T47D (cell line): ENCODE measurements at regions not wholly inside any gene's neighbourhood (a gene's known extent, or its start where the extent isn't known, plus 50 kb on each side); places are given as distances from the start of the nearest gene placed in this dataset.

Source experiments
- DNase-seq, 2 experiments: peaks; one replicate each; pipeline versions ENCODE4 v3.0.0 to v3.0.0-alpha.2; 2011 to 2012; ENCODE audit warnings: low read depth in 1 of 2, low spot score in 1 of 2
- JUND ChIP-seq: IDR thresholded peaks from 2 replicates; pipeline ENCODE4 v1.6.1; 2012; ENCODE audit warnings: low read depth
- in situ Hi-C: cut with HindIII; loops from 2 replicates; pipeline ENCODE4 v1.10.0; 2016; ENCODE audit warnings: low sequenced_read_pairs, low pct_unique_long_range_greater_than_20kb

GRCh38 chr2:136534811-136535210, 230.5 kb upstream of the THSD7B start:
- in situ Hi-C loops: no loop called here

GRCh38 chr2:136532171-136532570, 233.2 kb upstream of the THSD7B start:
- no peak for TF ChIP-seq JUND
- DNase-seq: no peak
- in situ Hi-C loops: no loop called here

More at GRCh38 chr2:136534811-136535210, 230.5 kb upstream of the THSD7B start:
- no peak for DNase-seq
- no peak for TF ChIP-seq JUND

- TF ChIP-seq JUND: no peak
- DNase-seq: no peak
- in situ Hi-C loops: no loop called here
These were observed 233.6 kb upstream of the THSD7B start for GRCh38 chr2:136531731-136532130.

GRCh38 chr2:136530146-136530545, 235.2 kb upstream of the THSD7B start:
- peak in 1 of 2 experiments; percentile 14 for DNase-seq
- TF ChIP-seq JUND: no peak
- in situ Hi-C loops: no loop called here

GRCh38 chr2:136527560-136527959, 237.8 kb upstream of the THSD7B start:
- in situ Hi-C loops: no loop called here
- TF ChIP-seq JUND: no peak
- peak; percentile 4 to 65 for DNase-seq

- no peak for TF ChIP-seq JUND
- no peak for DNase-seq
- in situ Hi-C loops: no loop called here
These were observed 242.6 kb upstream of the THSD7B start for GRCh38 chr2:136522724-136523123.

- in situ Hi-C loops: no loop called here
- no peak for DNase-seq
- TF ChIP-seq JUND: no peak
These were observed 247.6 kb upstream of the THSD7B start for GRCh38 chr2:136517716-136518115.

- no peak for DNase-seq
- TF ChIP-seq JUND: no peak
These were observed 255.1 kb upstream of the THSD7B start for GRCh38 chr2:136510244-136510643.

GRCh38 chr2:136505462-136505861, 259.9 kb upstream of the THSD7B start:
- no peak for DNase-seq
- no peak for TF ChIP-seq JUND
- in situ Hi-C loops: no loop called here

More at GRCh38 chr2:136510244-136510643, 255.1 kb upstream of the THSD7B start:
- in situ Hi-C loops: no loop called here

- no peak for DNase-seq
- in situ Hi-C loops: no loop called here
- no peak for TF ChIP-seq JUND
These were observed 262.7 kb upstream of the THSD7B start for GRCh38 chr2:136502660-136503059.

- in situ Hi-C loops: no loop called here
- DNase-seq: no peak
- no peak for TF ChIP-seq JUND
These were observed 267.6 kb upstream of the THSD7B start for GRCh38 chr2:136497709-136498108.

- in situ Hi-C loops: no loop called here
- no peak for TF ChIP-seq JUND
- DNase-seq: no peak
These were observed 268.4 kb upstream of the THSD7B start for GRCh38 chr2:136496966-136497365.

GRCh38 chr2:136495636-136496035, 269.7 kb upstream of the THSD7B start:
- DNase-seq: no peak
- no peak for TF ChIP-seq JUND
- in situ Hi-C loops: no loop called here

- TF ChIP-seq JUND: no peak
- DNase-seq: no peak
- in situ Hi-C loops: no loop called here
These were observed 272.4 kb upstream of the THSD7B start for GRCh38 chr2:136492901-136493300.
